Activated gamma-delta T cell treated with Interleukin-2 at 50 U/mL for 16 hours (primary cell): ENCODE measurements at regions not wholly inside any gene's neighbourhood (a gene's known extent, or its start where the extent isn't known, plus 50 kb on each side); places are given as distances from the start of the nearest gene placed in this dataset.

Experiments
- DNase-seq: peaks from one replicate; pipeline ENCODE4 v3.0.0-alpha.2; 2020

- DNase-seq, result no peak
Observed at GRCh38 chr2:9135822-9136558, 70.6 kb upstream of the ASAP2 start.

- no peak for DNase-seq
Observed at GRCh38 chr2:9127316-9127715, 79.3 kb upstream of the ASAP2 start.

DNA sequence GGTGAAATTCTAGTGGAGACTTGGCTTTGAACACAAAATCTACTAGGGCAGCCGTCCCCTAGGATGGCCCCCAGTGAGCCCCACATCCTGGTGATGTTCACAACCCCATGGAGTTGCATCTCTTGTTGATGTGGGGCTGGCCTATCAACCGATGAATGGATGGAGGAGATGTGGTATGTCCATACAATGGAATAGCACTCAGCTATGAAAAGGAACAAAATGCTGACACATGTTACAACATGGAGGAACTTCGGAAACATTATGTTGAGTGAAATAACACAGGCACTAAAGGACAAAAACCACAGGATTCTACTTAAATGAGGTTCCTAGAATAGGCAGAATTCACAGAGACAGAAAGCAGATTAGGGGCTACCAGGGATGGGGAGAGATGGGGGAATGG, 80.1 kb upstream of the ASAP2 start:
- DNase-seq, result no peak

- no peak for DNase-seq
Observed at GRCh38 chr2:9124231-9124741, 82.3 kb upstream of the ASAP2 start.

- no peak for DNase-seq
Observed at GRCh38 chr2:9123069-9123468, 83.5 kb upstream of the ASAP2 start.

- no peak for DNase-seq
Observed at GRCh38 chr2:9122367-9122766, 84.2 kb upstream of the ASAP2 start.

GRCh38 chr2:9118383-9118960, 88.1 kb upstream of the ASAP2 start:
- no peak for DNase-seq

DNA sequence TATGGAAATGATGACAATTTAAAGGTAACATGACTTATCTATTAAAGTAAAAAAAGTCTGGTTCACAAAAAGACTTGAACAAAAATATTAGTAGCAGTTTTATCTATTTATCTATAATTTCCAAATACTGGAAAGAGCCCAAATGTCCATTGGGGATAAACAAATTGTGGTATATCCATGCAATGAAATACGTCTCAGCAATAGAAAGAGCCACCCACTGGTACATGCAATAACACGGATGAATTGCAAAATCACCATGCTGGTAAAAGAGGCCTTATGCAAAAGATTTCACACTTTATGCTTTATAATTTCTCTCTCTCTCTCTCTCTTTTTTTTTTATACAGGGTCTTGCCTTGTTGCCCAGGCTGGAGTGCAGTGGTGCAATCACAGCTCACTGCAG, 91.4 kb upstream of the ASAP2 start:
- no peak for DNase-seq

- DNase-seq, result no peak
Observed at GRCh38 chr2:9114458-9114857, 92.2 kb upstream of the ASAP2 start.

DNA sequence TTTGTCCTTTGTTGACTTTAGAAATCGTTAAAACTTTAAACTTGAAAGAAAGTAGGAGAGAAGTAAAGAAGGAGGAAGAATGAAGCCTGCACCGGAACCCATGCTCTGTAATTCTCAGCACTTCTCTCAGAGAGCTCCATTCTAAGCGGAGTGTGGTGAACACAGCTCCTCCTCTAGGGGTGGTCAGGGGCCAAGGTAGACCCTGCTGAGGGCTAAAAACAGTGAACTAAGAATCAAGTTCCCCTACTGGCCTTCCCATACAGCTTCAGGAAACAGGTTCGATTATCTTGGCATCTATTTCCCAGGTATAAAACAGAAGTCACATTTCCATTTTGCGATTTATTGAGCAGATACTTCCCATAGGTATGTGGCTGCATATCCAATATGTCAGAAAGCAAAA, 92.7 kb upstream of the ASAP2 start:
- no peak for DNase-seq

- DNase-seq, result no peak
Observed at GRCh38 chr2:9113262-9113661, 93.3 kb upstream of the ASAP2 start.

GRCh38 chr2:9112079-9112721, 94.4 kb upstream of the ASAP2 start:
- DNase-seq, result no peak

GRCh38 chr2:9110893-9111569, 95.6 kb upstream of the ASAP2 start:
- no peak for DNase-seq

- DNase-seq, result no peak
Observed at GRCh38 chr2:9110346-9110884, 96.2 kb upstream of the ASAP2 start.

DNA sequence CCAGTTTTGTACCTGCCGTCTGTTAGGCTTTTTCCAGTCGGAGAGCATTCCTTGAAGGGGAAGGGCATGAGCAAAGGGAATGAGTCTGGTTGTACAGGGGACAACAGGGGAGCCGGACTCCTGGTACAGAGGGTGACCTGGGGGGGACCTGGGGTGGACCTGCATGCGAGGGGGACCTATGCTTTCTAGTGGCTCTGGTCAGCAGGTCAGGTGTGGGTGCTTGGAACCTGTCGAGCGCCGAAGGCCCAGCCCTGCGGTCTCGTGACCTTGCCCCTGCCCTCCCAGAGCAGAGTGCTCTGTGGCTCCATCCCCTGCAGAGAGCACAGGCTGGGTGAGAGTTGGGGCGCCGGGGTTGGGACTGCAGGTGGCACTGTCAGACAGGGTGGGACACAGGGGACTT, 96.7 kb upstream of the ASAP2 start:
- DNase-seq, result no peak

- DNase-seq, result no peak
Observed at GRCh38 chr2:9108210-9108967, 98.2 kb upstream of the ASAP2 start.

GRCh38 chr2:9107168-9108025, 99.2 kb upstream of the ASAP2 start:
- no peak for DNase-seq

DNA sequence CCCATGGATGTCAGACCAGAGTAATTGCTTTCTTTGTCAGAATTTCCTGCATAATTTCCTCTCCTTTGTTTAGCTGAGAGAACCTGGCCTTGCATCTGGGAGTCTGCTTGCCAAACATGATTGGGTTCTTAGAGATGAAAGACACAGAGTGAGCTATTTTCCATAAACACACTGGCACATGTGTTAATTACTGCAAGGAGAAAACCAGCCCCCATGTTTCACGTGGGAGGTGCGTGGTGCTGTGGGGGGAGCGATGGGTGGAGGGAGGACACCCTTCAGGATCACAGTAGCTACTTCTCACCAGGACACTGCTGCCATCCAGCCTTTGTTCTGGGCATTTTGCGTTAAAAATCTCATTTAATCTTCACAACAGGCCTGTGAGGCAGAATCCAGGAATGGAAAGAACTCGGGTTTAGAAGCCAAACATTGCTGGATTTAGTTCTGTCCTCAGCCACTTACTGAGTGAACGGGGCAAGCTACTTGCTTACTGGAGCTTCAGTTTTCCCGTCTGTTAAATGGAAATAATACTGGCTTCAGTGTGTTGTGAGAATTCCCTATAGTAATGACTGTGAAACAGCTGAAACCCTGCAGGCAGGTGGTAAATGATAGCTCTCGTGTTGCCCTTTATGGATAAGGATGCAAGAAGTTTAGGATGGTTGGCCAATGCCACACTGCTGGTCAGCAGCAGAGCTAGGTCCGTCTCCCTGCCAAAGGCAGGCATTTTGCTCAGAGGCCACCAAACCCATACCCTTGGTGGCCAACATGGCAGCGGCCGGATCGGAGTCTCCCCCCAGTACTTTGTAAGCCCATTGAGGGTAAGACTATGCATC, 100.1 kb upstream of the ASAP2 start:
- DNase-seq, result no peak

DNA sequence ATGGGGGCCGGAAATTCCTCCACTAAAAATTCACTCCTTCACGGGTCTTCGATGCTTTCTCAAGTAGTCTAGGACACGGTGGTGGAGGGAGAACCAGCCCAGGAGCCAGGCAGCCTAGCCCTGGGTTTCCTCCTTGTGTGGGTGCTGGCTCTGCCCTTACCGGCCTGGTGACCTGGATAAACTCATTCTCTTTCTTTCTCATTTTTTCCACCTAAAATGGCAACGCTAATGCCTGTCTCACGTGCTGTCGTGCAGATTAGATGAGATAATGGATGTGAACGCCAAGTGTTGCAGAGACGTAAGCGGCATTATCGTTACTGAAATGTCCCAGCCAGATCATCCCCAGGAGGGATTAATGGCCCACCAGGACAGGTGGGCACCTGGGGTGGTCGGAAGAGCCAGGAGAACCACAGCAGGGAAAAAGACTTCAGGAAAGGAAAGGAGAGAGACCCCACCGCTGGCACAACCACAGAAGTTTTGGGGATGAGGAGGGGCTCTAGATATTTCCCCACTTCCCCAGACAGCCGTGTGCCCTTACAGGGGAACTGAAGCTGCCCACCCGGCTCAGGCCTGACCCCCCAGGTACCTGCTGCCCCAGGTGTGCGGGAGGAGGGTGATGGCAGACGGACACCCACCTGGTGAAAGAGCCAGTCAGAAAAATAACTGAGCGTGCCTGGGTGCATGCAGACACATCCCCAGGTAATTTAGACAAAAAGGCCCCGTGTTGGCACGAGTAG, 100.8 kb upstream of the ASAP2 start:
- no peak for DNase-seq
